LoVo (cell line): ENCODE measurements at regions not wholly inside any gene's neighbourhood (a gene's known extent, or its start where the extent isn't known, plus 50 kb on each side); places are given as distances from the start of the nearest gene placed in this dataset.
A peak's percentile ranks its signal among the peaks of the same experiment; 100 is the strongest.
"Not testable (repeated sequence)": the region's sequence is repeated elsewhere in the genome, so short reads cannot be mapped to it uniquely, and the experiment has no call there.

Experiments used
- DNase-seq: peaks from one replicate; pipeline ENCODE4 v3.0.0-alpha.2; 2016; ENCODE audit warnings: low spot score

DNA sequence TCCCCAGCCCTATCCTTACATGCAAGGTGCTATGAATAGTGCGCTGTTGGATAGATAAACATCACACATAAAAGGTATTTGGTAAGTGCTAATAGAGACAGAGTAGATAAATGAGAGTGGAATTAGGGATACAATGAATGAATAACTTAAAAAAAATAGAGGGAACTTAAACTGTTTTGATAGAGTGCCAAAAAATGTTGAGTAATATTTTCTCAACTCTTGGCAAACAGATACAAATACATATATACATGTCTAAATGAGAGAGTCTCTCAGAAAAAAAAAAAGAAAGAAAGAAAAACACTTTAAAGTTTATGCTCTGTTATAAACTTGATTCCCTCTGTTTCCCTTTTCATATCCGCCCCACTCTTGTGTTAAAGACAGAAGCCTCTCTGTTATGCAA lies 667.4 kb downstream of the ROBO2 start:
- no peak for DNase-seq

DNA sequence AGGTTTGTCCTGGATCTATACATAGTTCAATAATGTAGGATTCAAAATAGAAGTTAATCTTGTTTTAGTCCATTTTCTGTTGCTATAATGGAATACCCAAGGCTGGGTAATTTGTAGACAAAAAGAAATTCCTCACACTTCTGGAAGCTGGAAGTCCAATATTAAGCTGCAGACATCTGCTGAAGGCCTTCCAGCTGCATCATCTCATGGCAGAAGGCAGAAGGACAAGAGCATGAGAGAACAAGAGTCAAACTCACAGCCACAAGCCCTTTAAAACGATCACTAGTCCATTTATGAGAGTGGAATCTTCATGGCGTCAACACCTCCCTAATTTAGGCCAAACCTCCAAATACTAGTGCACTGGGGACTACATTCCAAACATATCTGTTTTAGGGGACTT lies 669.3 kb downstream of the ROBO2 start:
- DNase-seq = no peak

DNA sequence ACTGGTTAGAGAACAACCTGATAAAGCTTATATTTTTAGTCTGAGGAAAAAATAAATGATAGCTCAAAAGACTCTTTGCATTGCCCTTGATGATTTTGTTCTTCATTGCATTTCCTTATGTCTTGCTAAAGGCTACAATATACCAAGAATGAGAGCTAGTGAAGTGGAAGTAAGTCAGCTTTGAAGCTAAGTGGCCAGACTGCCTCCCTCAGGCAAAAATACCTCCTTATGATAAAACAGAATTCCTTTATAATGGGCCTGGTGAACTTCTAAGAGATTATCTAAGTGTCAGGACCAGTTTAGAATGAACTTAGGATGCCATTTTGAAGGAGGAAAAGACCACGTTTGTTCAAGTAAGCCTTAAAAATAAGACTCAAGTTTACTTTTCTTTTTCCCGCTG lies 678.4 kb downstream of the ROBO2 start:
- no peak for DNase-seq

DNA sequence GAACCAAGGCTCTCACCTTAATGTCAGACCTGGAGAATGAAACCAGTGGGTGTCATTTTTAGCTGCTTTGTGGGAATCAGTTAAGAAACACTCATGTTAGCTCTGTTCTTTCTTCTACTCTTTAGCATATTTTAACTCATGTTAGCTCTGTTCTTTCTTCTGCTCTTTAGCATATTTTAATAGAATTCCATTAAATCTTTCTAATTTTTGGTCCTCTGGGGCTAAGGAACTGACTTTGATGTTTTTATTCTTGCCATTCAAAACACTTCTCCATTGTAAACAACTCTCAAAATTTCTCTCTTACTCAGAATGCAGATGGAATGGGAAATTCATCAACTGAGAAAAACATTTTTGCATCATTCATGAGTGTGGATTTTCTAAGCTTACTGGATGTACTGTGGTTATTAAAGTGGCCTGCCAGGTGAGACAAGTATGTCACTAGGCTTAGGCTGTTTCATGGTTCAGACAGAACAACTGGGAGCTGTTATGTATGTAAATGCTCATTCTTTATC lies 680.6 kb downstream of the ROBO2 start:
- no peak for DNase-seq

DNA sequence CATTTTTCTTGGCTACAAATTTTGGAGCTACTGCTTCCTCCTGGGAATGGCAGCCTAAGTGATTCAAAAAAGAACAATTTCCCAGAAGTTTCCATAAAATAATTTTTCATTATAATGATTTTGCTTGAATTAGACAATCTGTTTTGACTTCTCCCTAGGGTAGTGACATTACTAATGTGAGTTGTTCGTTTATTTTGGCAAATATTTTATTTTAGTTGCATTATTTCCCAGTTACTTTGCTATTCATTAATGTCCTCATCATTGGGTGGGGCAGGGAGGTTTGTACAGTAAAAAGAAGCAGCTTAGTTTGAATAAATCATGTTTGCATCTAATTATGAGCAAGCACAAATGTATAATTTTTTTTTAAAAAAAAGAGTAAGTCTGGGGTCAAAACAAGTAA lies 686.6 kb downstream of the ROBO2 start:
- DNase-seq = no peak

DNA sequence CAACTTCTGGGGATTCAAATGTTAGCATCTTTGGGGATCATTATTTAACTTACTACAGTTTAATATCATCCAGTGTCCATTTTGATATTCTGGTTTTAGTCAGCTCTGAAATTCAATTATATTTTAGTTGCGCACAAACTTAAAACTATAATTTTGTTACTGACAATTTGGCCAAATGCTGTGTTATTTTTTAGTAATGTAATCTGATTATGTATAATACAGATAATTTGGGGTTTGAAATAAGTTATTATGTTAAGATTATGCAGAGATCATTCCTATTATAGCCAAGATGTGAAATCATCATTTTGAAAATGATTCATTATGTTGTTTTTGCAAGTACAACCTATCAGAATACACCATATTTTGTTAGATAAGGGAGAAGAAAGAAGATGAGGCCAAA lies 706.1 kb downstream of the ROBO2 start:
- no peak for DNase-seq

DNA sequence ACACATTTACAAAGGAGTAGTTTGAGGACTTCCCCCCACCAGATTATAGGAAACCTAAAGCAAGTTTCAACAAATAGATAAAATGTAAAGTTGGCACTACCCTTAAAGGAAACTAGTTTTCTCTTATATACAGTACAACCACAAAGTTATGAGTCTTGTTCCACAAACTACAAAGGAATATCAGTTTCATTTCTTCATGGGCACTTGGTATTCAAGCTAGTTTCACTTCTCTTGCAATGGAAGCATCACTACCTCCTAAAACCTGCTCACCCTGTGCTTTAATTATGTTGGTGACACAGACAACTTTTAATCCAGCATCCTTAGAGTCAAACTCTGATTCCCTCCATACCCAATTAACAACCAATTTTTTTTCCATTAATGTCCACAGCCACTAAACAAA lies 707.0 kb downstream of the ROBO2 start:
- no peak for DNase-seq

DNA sequence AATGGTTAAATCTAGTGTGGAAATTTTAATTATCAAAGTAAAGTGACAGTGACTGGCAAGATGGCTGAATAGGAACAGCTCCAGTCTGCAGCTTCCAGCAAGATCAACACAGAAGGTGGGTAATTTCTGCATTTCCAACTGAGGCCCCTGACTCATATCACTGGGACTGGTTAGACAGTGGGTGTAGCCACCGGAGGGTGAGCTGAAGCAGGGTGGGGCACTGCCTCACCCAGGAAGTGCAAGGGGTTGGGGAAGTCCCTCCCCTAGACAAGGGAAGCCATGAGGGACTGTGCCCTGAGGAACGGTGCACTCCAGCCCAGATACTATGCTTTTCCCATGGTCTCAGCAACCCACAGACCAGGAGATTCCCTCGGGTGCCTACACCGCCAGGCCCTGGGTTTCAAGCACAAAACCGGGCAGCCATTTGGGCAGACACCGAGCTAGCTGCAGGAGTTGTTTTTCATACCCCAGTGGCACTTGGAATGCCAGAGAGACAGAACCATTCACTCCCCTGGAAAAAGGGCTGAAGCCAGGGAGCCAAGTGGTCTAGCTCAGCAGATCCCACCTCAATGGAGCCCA lies 716.6 kb downstream of the ROBO2 start:
- DNase-seq = not testable (repeated sequence)

DNA sequence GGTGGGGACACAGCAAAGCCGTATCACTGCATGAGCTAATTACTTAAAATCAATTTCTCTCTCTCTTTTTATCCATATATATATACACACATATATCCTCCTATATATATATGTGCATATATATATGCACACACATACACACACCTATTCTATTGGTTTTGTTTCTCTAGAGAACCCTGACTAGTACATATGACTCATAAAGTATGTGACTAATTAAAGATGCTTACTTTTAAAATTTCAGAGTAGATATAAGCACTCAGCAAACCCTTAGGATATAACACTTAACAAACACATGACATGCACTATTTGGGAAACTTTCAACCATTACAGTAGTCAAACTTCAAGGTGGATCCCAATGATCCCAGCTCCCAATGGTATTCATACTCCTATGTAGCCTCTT lies 732.6 kb downstream of the ROBO2 start:
- no peak for DNase-seq

DNA sequence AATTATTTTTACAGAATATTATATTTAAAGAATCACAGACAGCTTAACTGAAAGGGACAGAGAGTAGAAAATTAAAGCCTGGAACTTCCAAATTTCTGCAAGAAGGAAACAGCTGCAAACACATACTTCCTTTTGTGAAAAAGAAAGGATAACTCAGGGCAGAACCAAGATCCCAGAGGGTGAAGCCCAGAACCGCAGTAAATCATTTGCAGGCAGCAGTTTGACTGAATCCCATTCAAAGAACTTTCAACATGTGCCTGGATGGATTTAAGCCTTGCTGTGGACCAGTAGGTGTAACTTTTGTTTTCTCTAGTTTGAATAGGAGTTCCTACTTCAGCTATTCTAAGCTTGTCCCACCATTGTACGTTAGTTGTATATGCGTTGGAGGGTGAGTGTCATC lies 733.2 kb downstream of the ROBO2 start:
- no peak for DNase-seq

DNA sequence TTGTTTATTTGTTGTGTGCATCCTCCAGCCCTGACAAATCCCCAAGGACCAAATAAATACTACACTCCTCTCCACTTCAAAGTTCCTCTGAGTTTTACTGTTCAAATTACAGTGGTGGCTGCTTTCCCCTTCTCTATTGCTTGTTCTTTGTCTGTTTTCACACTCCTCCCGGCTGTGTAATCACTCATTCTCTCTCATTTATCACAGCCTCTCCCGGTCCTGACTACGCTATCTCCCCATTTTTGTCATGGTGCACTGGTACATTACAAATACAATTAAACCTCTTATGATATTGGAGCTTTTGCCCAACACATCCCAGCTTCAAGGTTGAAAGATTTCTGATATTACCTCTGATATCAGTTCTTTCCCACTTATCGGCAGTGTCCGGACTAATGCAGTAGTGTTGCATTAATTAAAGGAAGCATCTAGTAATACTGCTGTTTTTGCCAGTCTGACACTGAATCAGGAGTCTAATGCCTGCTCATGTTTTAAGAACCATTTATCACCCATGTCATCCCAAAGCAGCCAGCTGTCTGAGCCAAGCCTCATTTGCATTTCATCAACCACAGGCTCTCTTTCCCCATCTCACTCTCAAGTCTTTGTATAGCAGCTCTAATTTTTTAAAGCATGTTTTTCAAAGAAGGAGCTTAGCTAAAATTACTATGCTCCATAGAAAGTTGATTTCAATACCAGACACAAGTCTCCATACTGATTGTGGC lies 740.5 kb downstream of the ROBO2 start:
- no peak for DNase-seq

DNA sequence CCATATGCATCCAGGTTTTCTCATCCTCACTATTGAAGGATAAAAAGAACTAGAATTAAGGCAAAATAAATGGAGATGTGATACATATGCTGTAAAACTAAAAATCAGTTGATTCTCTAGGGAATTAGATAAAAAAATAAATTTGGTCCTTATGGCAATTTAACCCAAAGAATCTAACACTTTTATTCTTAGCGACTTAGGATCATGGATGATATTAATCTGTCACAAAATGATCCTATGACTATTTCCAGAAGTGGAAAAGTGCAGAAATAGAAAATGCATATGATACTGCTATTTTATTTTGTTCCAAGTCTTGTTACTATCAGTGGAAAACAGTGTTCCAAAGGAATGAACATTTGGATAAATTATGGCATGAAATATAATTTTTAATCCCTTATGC lies 746.3 kb downstream of the ROBO2 start:
- no peak for DNase-seq

DNA sequence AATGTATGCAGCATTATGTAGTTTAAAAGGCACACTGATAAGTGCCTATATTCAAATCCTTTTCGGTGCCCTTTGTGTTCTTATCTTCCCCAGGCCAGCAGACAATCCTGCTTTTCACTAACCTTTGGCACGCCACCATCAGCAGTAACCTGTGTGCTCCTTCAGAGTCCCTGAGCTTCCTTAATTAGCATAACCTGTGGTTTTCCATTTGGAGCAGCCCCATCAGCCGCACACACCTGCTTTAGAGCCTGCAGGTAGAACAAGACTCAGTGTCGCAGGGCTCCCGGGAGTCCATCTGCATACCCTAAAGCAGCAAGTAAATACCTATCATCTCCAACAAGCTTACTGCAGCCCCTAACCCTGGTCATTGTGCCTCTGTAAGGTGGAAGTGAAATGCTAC lies 755.1 kb downstream of the ROBO2 start:
- no peak for DNase-seq

DNA sequence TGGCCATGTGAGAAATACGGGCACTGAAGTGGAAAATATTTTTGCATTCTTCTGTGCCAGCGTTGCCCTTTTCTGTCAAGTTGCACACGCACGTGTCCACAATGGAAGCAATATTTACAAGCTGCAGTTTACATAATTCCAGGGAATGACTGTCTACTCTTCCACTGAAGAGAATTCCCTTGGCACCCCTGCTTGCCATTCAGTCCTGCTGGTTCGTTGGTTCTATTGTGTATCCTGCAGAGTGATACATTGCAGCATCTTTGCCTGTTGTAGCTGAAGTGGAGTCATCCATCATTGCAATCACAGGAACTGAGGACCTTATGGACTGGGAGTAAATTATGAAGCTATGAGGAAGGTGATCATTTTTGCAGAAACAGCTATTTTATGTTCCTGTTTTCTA lies 759.4 kb downstream of the ROBO2 start:
- no peak for DNase-seq

DNA sequence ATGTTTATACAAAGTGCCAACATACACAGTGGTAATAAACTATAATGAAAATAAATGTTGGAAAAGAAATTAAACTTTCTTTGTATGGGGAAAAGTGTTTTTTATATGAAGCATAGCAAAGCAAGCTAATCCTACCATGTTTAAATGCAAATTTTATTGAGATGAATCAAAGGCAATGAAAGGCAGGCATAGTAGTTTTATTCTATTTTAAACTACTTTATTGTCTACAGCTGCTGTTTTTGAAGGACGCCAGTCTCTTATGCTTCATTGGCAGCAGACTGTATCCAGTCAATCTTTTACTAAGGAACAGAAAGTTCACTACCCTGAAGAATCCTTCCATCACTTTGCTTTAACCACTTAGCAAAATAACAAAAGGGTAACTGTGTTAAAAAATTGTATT lies 761.0 kb downstream of the ROBO2 start:
- DNase-seq = no peak

DNA sequence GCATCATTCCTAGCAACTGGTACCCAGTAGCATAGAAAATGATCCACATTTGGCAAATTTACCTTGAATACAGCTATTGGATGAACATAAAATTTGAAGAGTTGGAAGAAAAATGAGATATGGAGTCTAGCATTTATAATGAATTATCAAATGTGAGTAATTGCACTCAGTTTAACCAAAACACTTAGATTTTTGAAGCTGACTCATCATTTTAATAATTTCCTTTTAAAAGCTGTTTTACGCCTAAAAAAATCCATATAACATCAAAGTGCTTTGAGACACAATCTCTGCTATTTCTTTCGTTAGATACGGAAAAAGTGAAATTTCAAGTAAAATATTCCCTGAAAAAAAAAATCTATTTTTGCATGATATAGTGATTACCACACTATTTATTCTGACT lies 767.4 kb downstream of the ROBO2 start:
- no peak for DNase-seq

DNA sequence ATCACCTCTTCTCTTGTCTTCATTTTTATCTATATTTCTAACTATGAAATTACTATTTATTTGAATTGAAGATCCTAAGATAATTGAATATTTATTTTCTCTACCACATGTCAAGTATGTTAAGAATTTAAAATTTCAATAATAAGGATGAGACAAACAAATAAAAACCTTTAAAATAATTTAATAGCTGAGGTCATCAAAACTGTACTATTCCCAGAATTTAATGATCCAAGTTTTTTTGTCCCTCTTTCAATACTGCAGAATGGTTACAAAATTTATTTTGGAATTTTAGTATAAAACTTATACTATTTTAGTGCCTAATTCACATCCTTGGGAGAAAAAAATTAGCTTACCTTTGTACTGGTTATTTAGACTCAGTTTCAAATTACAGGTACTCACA lies 774.9 kb downstream of the ROBO2 start:
- DNase-seq = no peak

DNA sequence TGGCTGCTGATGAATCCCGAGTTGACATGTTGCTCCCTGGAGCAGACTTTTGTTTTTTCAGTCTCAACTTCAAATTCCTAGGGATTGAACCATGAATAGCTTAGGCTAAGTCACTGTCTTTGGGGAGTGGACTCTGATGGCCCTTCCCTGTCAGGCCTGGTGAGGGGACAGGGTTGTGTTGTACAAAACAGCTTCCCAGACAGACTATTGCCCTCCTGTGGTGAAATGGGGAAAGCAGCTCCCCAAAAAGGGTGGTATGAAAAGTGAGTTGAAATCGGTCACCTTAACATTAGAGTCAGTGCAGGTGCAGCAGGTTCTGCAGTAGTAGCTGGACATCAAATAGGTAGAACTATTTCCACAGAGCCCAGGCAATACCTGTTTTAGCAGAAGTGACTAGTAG lies 775.6 kb downstream of the ROBO2 start:
- no peak for DNase-seq

DNA sequence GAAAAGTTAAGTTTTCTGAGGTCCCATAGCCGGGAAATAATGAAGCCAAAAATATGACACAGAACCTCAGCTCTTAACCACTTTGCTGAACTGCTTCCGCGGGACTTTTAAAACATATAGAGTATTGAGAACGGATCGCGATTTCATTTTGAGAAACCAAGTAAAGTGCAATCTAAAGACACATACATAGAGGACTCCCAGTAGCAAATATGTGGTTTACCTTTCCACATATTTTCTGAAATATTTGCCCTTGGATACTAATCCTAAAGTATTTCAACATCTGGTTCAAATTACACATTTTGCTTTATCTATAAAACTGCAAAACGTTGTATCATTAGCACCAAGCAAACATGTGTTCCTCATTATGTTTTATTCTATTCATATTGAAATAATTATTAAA lies 776.5 kb downstream of the ROBO2 start:
- DNase-seq = no peak

DNA sequence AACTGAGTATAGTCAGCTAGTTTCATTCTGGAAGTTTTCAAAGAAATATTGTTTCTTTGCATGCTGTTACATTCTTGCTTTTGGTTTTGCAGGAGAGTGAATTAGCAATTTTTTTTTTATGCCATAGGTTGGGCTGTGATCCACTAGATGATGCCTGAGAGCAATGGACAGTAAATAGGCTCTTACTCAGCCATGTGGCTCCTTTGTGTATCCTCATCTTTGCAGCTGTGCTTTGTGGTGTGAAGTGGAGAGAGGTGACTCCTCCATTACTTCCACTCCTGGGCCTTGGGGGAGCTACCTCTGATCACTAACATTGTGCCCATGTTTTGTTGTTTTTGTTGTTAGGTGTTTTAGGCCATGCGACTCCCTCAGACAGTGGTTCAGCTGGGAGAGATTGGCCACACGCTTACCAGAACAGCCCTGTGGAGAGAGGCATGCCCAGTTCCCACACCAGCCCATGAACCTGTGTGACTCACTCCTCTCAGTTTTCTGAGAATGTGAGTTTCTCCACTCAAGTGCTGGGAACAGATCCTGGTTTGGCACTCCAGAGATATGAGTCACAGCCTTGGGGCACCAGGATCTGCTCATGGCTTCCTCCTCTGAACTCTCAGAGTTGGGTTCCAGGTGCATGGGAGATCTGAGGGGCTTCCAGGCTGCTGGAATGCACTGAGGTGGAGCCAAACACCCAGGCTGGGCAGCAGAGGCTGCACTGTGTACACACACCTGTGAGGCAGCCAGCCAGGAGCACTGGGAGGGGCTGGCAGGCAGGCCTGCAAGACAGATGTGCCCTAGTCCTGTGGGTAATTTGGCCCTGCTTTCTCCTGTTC lies 785.3 kb downstream of the ROBO2 start:
- peak; percentile 4 for DNase-seq

DNA sequence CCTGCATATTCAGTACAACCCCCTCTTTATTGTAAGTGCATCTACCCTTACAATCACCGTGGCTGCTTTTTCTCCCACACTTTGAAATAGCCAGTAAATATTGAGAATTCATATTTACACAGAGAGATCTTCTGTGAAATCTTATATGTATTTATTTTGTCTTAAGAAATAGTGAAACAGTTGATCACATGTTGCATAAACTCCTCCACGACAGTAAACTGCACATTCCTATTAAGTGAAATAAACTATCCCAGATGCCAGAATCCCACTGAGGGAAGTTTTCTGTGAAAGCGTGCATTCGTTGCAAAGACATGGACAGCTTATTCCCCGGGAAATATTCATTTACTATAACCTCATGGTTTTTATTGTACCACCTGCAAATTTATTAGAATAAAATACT lies 796.0 kb downstream of the ROBO2 start:
- no peak for DNase-seq

DNA sequence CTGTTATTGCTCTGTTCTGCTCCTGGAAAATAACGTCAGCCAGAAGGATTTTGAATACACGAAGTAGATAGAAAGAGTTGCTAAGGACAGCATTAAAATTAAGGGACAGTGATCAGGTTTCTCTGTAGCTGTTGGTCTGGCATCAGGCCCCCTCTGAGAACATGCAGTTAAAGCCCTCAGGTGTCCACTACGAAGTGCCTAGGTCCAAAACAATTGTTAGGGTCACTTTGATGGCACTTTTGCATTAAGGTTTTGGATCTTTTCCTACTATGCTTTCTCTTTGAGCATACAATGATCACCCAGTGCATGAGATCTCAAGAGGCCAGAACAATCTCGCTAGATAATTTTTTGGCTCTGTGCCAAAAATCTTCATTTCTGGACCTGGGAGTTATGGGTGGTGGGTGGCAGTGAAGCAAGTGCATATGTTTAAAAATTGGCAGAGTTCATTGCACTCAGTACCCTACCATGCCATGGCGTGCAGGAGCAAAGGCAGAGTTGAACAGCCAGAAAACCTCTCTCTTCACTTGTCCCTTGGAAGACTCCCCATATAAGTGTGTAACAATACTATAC lies 797.6 kb downstream of the ROBO2 start:
- DNase-seq = no peak

DNA sequence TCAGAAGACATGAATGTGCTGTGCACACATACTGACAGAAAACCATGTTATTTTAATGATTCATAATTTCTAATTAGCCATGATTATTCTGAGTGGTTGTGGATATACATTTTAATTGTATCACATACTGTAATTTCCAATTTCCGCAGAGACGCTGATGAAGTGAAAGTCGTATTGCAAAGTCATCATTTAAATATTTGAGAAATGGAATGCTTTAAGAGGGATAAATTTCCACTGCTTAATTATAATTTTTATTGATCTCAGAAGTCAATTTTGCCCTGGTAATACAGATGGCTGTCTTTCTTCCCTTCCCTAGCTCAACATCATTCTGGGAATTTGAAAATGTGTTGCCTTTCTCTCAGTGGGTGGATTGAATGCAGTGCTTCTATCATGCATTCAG lies 819.3 kb downstream of the ROBO2 start:
- DNase-seq = no peak
